Esophagus mucosa (tissue), 1 donor: ENCODE measurements at regions not wholly inside any gene's neighbourhood (a gene's known extent, or its start where the extent isn't known, plus 50 kb on each side); places are given as distances from the start of the nearest gene placed in this dataset.

ENCODE experiments used
- ATAC-seq: fragments of 200-7000 bp; cut with Tn5 transposase; one replicate; pipeline ENCODE4 v1.9.1; 2020
- donor health status: DM: yes; HTN: yes; CAD: no.

DNA sequence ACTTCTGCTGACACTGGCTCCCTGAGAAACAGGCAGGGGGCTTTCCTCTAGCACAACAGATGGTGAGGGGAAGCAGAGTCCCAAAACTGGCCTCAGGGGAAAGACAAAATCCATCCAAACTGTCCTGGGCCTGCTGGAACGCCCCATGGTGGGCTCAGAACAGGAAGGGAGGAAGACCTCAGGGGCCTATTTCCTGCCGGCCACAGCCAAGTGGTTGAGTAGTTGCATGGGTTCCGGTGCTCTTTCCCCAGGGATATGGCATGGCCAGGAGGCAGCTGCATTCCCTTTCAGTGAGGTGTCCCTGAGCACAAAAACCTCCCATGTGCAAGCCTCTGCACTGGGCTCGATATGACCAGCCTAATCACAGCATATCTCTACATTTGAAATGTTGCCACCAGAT lies 303.0 kb upstream of the IRX5 start:
- ATAC-seq, result no peak

DNA sequence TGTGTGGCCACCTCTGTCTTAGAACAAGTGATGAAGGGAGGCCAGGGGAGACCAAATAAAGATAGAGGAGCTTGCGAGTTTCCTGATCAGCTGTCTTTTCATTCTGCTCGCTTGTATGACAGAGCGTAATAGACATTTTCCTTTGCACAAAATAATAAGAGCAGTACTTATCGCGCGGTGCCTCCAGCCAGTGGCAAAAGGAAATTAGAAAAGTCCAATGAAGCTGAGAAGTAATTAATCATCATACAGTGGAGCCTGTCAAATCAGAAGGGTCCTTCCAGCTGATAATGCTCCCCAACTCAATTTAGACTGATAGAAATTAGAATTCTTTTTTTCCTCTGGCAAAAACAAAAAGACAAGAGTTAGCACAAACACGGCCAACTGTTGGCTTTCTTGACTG lies 307.0 kb upstream of the IRX5 start:
- no peak for ATAC-seq

DNA sequence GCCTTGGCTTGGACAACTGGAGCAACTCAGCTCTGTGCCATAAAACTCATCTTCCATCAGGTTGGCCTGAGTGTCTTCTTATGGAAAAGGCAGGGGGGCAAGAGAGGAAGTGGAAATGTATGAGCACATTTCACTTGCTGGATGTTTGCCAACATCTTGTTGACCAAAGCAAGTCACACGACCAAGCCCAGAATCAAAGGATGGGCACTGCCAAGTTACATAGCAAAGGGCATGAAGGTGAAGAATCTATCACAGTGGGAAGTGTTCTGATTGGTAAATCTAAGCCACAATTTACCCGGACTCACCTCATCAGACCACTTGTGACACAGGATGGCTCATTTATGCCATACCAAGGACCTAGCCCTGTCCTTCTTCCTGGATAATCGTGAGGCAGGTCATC lies 310.5 kb upstream of the IRX5 start:
- ATAC-seq, result no peak

DNA sequence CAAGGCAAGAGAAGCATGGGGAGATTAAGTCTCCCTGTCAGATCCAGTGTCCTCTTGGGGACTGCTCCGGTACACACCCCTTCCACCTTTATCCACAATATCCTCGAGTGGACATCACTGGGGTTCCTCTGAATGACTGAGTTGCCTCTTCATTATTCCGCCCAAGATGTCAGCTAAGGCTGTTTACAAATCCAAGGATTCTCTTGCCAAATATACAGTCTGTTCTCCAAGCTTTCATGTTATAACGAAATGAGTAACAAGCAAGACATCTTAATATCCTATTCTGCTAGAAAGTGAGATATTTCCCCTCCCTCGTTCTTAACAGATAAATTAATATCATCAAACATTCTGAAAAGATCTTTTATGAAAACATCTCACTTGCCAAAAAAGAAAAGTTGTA lies 314.1 kb upstream of the IRX5 start:
- ATAC-seq, result no peak

DNA sequence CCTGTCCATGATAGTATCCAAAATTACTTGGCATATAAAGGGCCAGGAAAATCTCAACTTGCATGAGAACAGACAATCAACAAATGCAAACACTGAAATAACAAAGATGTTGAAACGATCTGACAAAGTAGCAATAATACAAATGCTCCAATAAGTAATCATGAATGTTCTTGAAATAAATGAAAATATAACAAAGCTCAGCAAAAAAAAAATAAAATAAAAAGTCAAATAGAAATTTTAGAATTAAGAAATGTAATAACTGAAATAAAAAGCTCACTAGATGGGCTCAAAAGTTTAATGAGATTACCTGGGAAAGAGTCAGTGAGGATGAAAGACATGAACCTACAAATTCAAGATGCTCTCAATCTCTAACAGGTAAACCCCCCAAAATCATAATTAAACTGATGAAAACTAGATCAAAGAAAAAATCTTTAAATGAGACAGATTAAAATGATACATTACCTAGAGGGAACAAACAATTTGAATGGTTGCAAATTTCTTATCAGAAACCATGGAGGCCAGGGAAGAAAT lies 319.0 kb upstream of the IRX3 start:
- ATAC-seq, result no peak

DNA sequence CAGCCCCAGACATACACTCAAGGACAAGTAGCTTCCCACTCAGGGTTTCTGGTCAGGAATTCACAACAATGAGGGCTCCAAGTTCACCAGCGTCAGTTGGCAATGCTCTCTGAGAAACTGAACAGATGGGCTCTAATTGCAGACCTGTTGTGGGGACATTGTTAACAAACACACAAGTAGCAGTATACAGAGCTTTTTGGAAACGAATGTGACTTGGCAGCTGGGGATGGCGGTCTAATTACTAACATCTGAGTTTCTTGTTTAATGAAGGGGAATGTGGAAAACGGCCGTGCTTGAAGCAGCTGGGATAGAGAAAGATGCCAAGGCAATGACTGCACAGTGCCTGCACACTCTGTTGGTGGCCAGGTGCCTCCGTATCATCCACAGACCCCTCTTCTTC lies 316.1 kb upstream of the IRX3 start:
- ATAC-seq, result no peak

DNA sequence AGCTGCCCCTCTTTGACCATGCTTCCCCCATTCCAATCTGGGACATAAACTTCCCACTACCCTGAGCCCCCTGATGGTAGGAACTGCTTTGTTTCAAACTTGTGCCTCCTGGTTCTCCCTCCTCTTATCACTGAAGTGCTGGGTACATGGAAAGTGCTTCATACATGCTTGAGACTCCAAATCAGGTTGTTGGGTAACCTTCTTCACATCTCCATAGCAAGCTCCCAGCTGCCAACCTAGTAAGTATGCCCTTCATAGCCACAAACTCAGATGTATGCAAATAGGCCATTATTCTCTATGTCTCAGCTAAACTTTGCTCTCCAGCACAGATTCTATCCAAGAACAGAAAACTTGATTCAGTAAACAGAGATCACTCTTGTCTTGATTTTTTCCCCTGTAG lies 310.6 kb upstream of the IRX3 start:
- no peak for ATAC-seq

DNA sequence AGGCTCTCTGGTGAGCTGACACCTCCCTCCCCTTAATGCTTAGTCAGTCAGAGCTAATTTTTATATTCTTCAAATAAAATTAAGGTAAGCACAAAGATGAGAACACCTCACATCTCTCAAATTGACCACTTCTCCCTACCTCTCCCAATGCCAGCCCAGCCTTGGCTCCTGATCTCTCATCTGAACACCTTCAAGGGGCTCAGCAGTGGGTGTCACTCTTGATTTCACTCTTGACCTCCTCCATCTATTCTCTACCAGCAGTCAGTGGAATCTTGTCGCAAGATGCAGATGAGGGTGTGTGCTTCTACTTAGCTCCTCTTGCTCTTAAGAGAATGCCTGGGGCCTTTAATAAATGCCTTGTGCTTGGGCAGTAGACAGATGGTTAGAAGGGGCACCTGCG lies 309.0 kb upstream of the IRX3 start:
- ATAC-seq, result no peak

DNA sequence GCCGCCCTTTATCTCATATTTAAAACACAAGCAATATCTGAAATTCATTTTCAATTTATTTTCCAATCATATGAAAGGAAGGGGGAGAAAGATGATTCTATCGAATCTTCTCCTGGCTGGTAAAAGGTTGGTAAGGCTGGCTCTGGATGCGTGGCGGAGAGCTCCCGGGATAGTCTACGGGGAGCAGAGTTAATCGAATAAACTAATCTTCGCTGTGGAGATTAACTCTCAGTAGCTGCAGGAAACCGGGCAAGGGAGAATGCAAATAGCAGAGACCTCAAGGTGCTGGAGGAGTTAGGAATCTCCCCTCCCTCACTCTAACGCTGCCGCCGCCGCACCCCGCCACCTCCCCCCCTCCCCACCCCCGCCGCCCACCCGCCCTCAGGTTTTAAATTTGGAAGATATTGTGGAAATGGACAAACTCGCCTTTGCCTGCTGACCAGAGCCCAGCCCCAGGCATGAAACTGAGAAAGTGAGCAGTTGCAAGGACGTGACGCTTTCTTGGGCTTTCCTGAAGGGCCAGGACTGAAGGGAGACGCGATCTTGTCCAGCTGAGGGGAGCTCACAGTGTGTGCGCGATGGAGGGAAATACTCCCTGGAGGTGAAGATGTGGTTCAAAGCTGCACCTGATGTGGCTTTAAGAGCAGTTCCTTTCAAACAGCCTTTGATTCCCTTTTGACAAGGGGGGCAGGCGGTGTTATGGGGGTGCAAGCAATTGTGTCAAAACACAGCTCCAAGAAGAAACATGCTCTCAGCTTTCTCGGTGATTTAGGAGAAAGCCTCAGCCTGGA lies 308.2 kb upstream of the IRX3 start:
- ATAC-seq, result no peak

DNA sequence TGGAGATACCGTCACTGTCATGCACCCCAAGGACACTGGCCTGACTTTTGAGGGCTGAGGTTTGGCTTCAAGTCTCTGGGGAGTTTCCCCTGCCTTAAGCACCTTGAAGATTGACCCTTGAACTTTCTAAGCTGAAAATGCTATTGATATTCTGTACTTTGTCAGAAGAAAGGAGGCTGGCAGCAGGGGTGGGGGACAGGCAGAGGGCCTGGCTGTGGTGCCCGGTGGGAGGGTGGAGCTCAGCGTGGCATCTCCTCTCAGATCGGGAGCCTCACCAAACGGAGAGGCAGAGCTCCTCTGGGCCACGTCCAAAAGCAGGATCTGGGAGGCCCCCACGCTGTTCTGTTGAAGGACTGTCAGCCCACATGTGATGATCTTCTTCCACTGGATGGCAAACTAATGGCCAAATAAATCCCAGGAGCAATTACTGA lies 305.2 kb upstream of the IRX3 start:
- ATAC-seq, result no peak

DNA sequence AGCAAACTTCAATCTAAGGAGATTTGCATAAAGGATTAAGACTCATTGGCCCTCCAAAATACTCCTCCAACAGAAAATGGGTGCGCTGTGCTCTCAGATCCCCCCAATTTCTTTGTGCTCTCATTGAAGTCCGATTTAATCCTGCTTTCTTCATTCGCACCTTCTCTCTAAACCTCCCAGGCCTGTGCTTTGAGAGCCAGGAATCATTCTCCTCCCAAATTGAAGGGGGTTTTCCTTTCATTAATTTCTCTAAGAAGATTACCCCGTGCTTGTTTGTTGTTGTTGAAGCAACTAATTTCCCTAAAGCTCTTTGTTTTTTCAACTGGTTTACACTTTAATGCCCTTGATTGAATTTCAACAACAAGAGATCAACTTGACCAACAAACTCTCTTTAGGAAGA lies 304.2 kb upstream of the IRX3 start:
- ATAC-seq, result no peak

DNA sequence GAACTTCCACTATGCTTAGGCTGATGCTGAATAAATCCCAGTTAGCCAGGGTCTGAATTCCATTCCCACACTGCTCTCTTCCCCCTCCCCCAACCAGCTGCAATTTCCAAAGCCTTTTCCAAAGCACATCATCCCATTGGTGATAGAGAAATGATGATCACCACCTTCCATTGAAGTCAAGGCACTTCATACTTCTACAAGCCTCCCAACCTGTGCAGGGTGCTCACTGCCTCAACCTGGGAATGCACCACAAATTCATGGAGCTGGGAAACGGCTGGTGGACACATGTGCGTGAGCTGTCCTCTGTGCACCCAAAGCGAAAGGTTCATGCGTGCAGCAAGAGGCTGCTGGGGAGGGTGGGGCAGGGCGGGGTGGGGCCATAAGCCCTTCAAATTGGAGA lies 302.7 kb upstream of the IRX3 start:
- no peak for ATAC-seq

DNA sequence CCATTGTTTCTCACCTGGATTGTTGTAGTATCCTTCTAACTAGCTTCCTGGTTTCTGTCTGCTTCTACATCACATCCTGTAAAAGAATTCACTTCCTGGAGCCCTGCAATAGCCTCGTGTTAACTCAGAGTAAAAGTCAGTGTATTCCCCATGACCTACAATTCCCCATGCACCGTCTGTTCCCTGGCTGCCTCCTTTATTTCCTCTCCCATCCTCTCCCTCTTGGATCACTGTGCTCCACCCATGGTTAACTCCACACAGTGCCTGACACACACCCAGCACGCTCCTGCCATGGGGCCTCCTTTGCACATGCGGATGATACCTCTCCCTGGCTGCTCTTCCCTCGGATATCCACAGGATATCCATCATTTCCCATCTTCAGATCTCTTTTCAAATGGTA lies 301.4 kb upstream of the IRX3 start:
- no peak for ATAC-seq

DNA sequence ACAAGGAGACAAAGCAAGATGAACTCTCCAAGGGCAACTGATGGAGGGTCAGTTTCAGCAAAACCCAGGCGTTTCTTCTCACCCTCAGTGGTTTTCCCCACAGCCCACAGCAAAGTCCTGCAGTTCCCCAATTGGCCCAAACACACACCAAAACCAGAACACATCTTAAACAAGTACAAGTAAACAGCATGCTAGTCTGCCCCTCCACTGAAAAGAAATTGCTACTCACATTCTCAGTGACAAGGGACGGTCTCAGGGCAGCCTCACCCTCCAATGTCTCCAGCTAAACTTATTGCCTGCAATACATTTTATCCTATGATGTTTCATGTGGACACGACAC lies 300.6 kb upstream of the IRX3 start:
- ATAC-seq, result no peak

DNA sequence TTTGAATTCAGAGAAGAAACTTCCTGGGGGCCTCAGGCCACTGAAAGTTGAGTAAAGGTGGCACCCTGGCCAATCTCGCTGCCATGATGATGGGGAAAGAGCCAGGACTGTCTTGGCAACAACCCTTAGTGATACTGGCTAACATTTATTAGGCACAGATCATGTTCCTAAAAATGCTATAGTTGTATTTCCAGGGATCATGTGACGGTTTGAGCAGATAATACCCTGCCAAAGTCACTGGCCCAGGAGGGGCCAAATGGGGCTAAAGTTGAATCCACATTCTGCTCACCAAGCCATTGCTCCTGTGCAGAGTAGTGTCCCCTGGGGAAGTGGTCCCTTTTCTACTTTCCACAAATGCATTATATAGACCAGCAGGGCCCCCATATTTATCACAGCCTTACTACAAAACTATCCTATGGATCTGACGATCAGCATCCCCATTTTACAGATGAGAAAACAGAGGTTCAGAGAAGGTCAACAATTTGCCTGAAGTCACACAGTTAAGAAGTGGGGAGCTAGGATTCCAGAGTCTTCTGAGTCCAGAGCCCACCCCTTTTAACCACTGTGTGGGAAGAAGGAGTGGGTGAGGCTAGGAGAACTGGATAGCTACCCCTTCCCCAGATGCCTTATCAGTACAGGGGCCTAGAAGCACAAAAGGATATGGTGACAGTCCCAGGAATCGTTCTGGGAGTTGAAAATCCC lies 300.0 kb upstream of the IRX3 start:
- no peak for ATAC-seq

DNA sequence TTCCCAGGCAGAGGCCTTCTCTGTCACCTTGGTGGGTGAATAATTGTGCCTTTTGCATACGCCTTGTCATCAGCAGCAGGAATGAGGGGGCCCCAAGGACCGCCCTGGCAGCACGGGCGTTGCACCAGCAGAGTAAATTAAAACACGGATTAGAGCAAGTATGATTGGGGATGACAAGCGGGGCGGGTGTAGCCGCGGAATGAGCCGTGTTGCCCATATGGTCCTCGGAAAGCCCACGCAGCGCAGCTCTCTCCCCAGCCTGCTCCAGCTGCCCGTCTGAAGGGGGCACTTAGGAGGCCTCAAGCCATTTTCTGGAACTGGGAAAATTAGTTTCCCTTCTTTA lies 299.4 kb upstream of the IRX3 start:
- no peak for ATAC-seq

DNA sequence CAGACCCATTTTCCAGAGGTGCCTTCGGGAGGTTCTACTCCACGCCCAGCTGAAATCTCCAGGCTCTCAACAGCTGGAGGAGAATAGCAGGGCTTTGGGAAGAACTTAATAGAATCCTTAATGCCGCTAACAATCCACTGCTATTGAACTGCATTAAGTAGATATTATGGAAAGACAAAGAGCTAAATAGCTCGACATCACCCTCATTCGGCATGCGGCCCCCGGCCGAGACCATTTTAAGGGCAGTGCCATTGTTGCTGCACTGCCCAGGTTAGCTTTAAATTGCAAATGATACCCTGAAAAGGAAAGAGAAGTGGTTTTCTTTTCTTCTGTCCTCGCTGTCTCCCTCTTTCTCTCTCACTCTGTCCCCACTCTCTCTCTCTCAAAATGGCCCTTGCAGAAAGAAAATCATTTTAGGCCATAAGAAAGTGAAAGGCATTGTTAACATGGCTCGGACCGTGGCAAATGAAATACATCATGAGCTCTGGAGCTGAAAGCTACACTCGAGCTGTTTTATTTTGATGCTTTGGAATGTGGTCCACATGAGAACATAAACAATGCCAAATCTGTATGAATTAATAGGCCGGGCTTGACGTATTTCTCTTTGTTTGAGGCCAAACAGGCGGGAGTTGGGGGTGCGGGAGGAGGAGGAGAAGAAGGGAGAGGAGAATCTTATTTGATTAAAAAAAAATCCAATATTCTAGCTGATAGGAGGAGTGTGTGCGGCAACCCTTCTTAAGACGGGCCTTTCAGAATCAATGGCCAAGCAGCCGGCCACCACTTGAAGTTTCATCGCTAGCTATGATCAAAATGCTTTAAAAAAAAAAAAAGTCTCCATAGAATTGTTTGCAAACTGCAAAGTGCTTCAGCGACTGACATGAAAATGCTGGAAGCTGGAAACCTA lies 298.8 kb upstream of the IRX3 start:
- no peak for ATAC-seq

DNA sequence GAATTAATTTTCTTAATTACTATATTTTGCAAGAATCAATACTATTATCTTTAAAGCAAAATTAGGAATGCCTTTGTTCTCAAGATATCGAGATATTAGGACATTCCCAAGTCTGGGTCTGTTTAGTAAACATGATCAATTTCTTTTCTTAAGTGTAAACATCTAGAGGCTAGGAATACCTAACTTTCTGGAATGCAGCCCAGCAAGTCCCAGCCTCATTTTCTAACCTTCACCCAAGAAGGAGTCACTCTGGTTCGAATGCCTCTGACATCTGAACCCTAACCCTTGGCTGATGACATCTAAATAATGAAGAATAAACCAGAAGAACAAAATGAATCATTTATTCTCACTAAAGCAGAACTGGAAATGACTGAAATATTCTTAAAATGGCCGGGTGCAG lies 297.5 kb upstream of the IRX3 start:
- no peak for ATAC-seq

DNA sequence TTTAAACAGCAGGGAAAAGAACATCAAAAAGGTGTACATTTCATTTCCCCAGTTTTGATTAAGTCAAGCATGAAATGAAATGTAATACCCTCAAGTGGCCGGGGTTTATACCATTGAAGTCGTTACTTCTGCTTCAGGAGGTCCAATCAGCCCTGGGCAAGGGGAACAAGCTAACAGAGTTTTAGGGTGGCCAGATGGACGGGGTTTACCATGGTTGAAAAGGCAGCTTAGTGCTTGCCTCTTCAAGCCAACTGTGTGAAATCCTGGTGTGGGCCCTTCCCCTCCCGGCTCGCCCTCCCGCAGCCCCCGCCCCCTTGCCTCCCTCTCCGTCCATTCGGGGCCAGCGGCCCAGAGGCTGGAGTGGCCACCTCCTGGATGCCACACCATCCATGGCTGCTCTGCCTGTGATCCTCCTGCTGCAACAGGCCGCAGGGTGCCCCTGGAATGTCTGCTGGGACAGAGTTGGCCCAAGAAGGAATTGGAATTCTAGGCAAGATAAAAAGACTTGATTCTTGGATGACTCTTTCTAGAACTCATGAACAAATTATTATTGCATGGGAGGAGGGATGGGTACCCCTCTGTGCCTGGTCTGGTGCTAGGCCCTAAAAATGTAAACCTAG lies 296.2 kb upstream of the IRX3 start:
- no peak for ATAC-seq

DNA sequence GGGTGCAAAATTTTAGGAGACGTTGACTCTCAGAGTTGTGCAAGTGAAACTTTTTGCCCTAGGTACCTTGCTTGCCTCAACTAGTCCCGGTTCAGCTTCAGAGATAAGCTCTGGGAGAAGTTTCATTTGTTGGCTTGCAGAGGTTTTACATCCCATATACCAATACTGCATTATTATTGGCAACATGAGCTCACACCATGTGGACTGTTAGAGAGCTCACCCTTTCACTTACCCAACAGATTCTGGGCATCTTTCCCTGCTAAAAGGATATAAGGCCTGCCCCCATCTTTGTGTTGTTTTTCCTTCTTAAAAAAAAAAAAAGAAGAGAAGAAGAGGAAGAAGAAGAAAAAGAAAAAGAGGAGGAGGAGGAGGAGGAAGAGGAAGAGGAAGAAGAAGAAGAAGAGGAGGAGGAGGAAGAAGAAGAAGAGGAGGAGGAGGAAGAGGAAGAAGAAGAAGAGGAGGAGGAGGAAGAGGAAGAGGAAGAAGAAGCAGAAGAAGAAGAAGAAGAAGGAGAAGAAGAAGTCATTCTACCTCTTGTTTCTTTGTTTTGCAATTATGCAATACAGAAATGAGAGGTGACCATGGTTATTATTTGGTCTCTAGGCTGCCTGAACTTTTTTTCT lies 292.6 kb upstream of the IRX3 start:
- no peak for ATAC-seq

DNA sequence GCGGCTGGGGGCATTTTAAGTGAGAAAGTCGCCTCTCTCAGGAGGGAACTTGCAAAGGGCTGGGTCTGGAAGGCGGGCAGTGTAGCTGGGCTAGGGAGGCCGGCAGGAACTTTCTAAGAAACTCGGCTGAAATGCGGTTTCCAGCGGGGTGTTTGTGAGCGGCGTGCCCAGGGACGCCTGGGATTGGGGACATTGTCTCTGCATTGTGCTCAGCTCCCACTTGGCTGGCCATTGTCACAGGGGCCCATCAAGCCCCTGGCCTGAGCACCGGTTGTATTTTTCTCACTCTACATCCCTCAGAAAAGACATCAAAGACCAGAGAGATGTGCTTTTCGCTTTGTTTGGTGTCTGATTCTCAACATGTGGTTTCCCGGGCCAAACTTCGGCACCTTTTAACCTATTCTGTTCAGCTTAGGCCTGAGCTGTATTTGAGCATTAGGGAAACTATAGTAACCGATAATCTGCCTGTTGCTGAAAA lies 291.1 kb upstream of the IRX3 start:
- no peak for ATAC-seq

DNA sequence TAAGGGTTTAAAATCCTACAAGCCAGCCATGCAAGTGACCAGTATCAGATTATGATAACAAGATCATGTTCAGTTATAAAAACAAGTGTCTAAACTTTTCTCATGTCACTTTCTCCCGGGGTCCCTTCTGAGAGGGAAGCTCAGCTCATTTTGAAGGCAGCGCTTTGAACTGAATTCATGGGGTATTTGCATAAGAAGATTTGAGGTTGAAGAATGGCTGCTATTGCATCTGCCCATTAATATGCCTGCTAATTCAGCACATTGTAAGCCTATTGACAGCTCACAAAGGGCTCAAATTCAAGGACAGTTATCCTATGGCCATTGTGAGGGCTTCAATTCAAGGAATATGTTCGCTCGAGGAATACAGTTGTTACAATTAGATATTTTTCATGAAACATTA lies 290.2 kb upstream of the IRX3 start:
- ATAC-seq, result no peak
